Ammon's horn (tissue), 1 donor: ENCODE measurements at regions not wholly inside any gene's neighbourhood (a gene's known extent, or its start where the extent isn't known, plus 50 kb on each side); places are given as distances from the start of the nearest gene placed in this dataset.

Experiments used
- DNase-seq: peaks from one replicate; pipeline ENCODE4 v3.0.0-alpha.2; 2016; ENCODE audit warnings: low spot score

- DNase-seq: no peak
Observed at GRCh38 chr13:99123101-99124045, 77.3 kb upstream of the UBAC2 start.

GRCh38 chr13:99124046-99124400 is 76.6 kb upstream of the UBAC2 start:
- DNase-seq: no peak

- no peak for DNase-seq
Observed at GRCh38 chr13:99124794-99125316, 75.8 kb upstream of the UBAC2 start.

- no peak for DNase-seq
Observed at GRCh38 chr13:99125326-99125915, 75.2 kb upstream of the UBAC2 start.

- no peak for DNase-seq
Observed at GRCh38 chr13:99126821-99127220, 73.8 kb upstream of the UBAC2 start.

- DNase-seq: no peak
Observed at GRCh38 chr13:99129050-99129449, 71.6 kb upstream of the UBAC2 start.

GRCh38 chr13:99129951-99130350 is 70.7 kb upstream of the UBAC2 start:
- no peak for DNase-seq

- DNase-seq: no peak
Observed at GRCh38 chr13:99131410-99131809, 69.2 kb upstream of the UBAC2 start.

- DNase-seq: no peak
Observed at GRCh38 chr13:99132295-99132835, 68.3 kb upstream of the UBAC2 start.

GRCh38 chr13:99133230-99133629 is 67.4 kb upstream of the UBAC2 start:
- no peak for DNase-seq

- no peak for DNase-seq
Observed at GRCh38 chr13:99133848-99134247, 66.8 kb upstream of the UBAC2 start.

GRCh38 chr13:99135591-99135990 is 65.1 kb upstream of the UBAC2 start:
- no peak for DNase-seq

- DNase-seq: no peak
Observed at GRCh38 chr13:99136427-99136954, 64.2 kb upstream of the UBAC2 start.

- no peak for DNase-seq
Observed at GRCh38 chr13:99140831-99141230, 59.8 kb upstream of the UBAC2 start.

- DNase-seq: no peak
Observed at GRCh38 chr13:99143904-99144303, 56.8 kb upstream of the UBAC2 start.

GRCh38 chr13:99144306-99144705 is 56.3 kb upstream of the UBAC2 start:
- no peak for DNase-seq

- no peak for DNase-seq
Observed at GRCh38 chr13:99145461-99145860, 55.2 kb upstream of the UBAC2 start.

GRCh38 chr13:99150575-99151361 is 49.9 kb upstream of the UBAC2 start:
- no peak for DNase-seq
